Inflammatory macrophage treated with lipopolysaccharide for 1 hour (primary cell): ENCODE measurements at regions not wholly inside any gene's neighbourhood (a gene's known extent, or its start where the extent isn't known, plus 50 kb on each side); places are given as distances from the start of the nearest gene placed in this dataset.
"Not testable (repeated sequence)": the region's sequence is repeated elsewhere in the genome, so short reads cannot be mapped to it uniquely, and the experiment has no call there.

Source experiments
- DNase-seq, 2 donors: peaks; one replicate each; pipeline ENCODE4 v3.0.0-alpha.2; 2020 to 2022

- DNase-seq, result no peak
Measured at GRCh38 chr6:102986086-102986485, 1592.6 kb downstream of the GRIK2 start.

GRCh38 chr6:102984357-102984756, 1590.8 kb downstream of the GRIK2 start:
- DNase-seq, result no peak

GRCh38 chr6:102981490-102982015, 1588.0 kb downstream of the GRIK2 start:
- no peak for DNase-seq

- DNase-seq, result no peak
Measured at GRCh38 chr6:102980951-102981350, 1587.4 kb downstream of the GRIK2 start.

GRCh38 chr6:102961902-102962301, 1568.4 kb downstream of the GRIK2 start:
- DNase-seq, result no peak

- no peak for DNase-seq
Measured at GRCh38 chr6:102950967-102951366, 1557.5 kb downstream of the GRIK2 start.

GRCh38 chr6:102944475-102944874, 1551.0 kb downstream of the GRIK2 start:
- DNase-seq, result no peak

- no peak for DNase-seq
Measured at GRCh38 chr6:102942206-102942605, 1548.7 kb downstream of the GRIK2 start.

GRCh38 chr6:102936959-102937358, 1543.5 kb downstream of the GRIK2 start:
- DNase-seq, result no peak

- DNase-seq, result no peak
Measured at GRCh38 chr6:102928109-102928508, 1534.6 kb downstream of the GRIK2 start.

- DNase-seq, result no peak
Measured at GRCh38 chr6:102918161-102918560, 1524.7 kb downstream of the GRIK2 start.

- DNase-seq, result no peak
Measured at GRCh38 chr6:102911571-102911970, 1518.1 kb downstream of the GRIK2 start.

- not testable (repeated sequence) for DNase-seq
Measured at GRCh38 chr6:102910701-102911139, 1517.2 kb downstream of the GRIK2 start.

- DNase-seq, result no peak
Measured at GRCh38 chr6:102907181-102907580, 1513.7 kb downstream of the GRIK2 start.

- no peak for DNase-seq
Measured at GRCh38 chr6:102902471-102902870, 1509.0 kb downstream of the GRIK2 start.

- DNase-seq, result no peak
Measured at GRCh38 chr6:102895683-102896082, 1502.2 kb downstream of the GRIK2 start.

GRCh38 chr6:102885165-102885564, 1491.7 kb downstream of the GRIK2 start:
- DNase-seq, result no peak

- no peak for DNase-seq
Measured at GRCh38 chr6:102853249-102853955, 1459.9 kb downstream of the GRIK2 start.

GRCh38 chr6:102848796-102849195, 1455.3 kb downstream of the GRIK2 start:
- DNase-seq, result no peak

GRCh38 chr6:102848210-102848609, 1454.7 kb downstream of the GRIK2 start:
- DNase-seq, result no peak

- DNase-seq, result no peak
Measured at GRCh38 chr6:102841060-102841459, 1447.6 kb downstream of the GRIK2 start.

- no peak for DNase-seq
Measured at GRCh38 chr6:102832021-102832420, 1438.5 kb downstream of the GRIK2 start.

- DNase-seq, result no peak
Measured at GRCh38 chr6:102820098-102820497, 1426.6 kb downstream of the GRIK2 start.

- DNase-seq, result no peak
Measured at GRCh38 chr6:102815207-102815606, 1421.7 kb downstream of the GRIK2 start.
